Prostate gland (tissue), 2 donors: ENCODE measurements at regions not wholly inside any gene's neighbourhood (a gene's known extent, or its start where the extent isn't known, plus 50 kb on each side); places are given as distances from the start of the nearest gene placed in this dataset.

ENCODE experiments used
- DNase-seq: peaks from one replicate; pipeline ENCODE4 v3.0.0-alpha.2; 2019; ENCODE audit warnings: low spot score
- H3K27ac ChIP-seq, 2 donors: fragments of 200-600 bp; sonication (generic); 2 replicates each; pipeline ENCODE4 v1.5.1; 2017 to 2019
- H3K27me3 ChIP-seq: fragments of 200-600 bp; sonication (generic); replicated peaks from 2 replicates; pipeline ENCODE4 v1.5.1; 2019; ENCODE audit not compliant: insufficient read depth
- H3K36me3 ChIP-seq, 2 donors: fragments of 200-600 bp; sonication (generic); 1 replicate in 1 of 2; 2 replicates in 1 of 2; pipeline versions ENCODE4 v1.5.1 to v1.8.1; 2017 to 2019
- H3K4me1 ChIP-seq: fragments of 200-600 bp; sonication (generic); replicated peaks from 2 replicates; pipeline ENCODE4 v1.5.1; 2019
- H3K4me3 ChIP-seq, 2 donors: fragments of 200-600 bp; sonication (generic); 2 replicates each; pipeline ENCODE4 v1.5.1; 2017 to 2019
- H3K9me3 ChIP-seq: fragments of 200-600 bp; sonication (generic); 2 replicates; pipeline ENCODE4 v1.5.1; 2017
- CTCF ChIP-seq, 4 experiments: fragments of 200-600 bp in 2 of 4; fragments of 450-650 bp in 2 of 4; sonication (generic) in 2 of 4; IDR thresholded peaks; 1 replicate in 3 of 4; 2 replicates in 1 of 4; pipeline ENCODE4 v1.5.1; 2016 to 2019; ENCODE audit warnings: antibody characterized with exemption in 4 of 4, mild to moderate bottlenecking in 2 of 4, moderate library complexity in 2 of 4
- POLR2A ChIP-seq: fragments of 450-650 bp; IDR thresholded peaks from one replicate; pipeline ENCODE4 v1.6.1; 2016; ENCODE audit warnings: antibody characterized with exemption, mild to moderate bottlenecking
- POLR2AphosphoS5 ChIP-seq: sonication (generic); formaldehyde crosslinking; IDR thresholded peaks from one replicate; pipeline ENCODE4 v1.6.1; 2017; ENCODE audit warnings: antibody characterized with exemption
- WGBS: methylation state at CpG from one replicate; pipeline ENCODE4 v1.1.5; 2018; 5-methylcytosine and 5-hydroxymethylcytosine counted together
- intact Hi-C: fragments of 100-400 bp; cut with DNase I; formaldehyde crosslinking; loops from one replicate; pipeline ENCODE4 v1.14.2; 2022

DNA sequence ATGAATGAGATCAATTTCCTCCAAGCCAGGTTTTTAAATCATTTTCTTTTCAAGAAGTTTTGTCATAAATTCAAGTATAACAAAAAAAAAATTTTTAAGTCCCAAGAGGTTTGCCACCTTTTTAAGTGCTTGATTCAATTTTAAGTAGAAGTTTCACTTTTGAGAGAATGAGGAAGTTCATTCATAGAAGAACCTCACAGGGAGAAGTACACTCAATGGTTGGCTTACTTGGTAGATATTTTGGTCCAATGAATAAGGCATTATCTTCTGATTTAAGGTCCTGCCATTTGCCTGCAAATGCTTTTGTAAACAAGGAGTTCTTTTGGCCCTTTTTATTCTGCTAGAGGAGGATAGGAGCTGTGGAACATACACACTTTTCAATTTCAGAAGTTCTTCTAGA, 96.7 kb upstream of the NOVA1 start:
- H3K36me3 ChIP-seq = no peaks in the 10 kb centered on the region
- TF ChIP-seq POLR2AphosphoS5 = no peak
- no peak for TF ChIP-seq CTCF (IDR thresholded peaks at IDR 0.05)
- no peak for TF ChIP-seq POLR2A
- DNase-seq = no peak
- no peaks in the 10 kb centered on the region for H3K27me3 ChIP-seq
- no peak overlapping the region for H3K4me3 ChIP-seq
- H3K4me1 ChIP-seq = no peaks in the 10 kb centered on the region
- no peaks in the 10 kb centered on the region for H3K9me3 ChIP-seq
- intact Hi-C loops = no loop called here
- no peak overlapping the region for H3K27ac ChIP-seq

- no peaks in the 10 kb centered on the region for H3K9me3 ChIP-seq
- no peaks in the 10 kb centered on the region for H3K36me3 ChIP-seq
- H3K27me3 ChIP-seq = no peaks in the 10 kb centered on the region
- WGBS = 60% methylated on average over 4 of the region's 4 CpGs
- no peaks in the 10 kb centered on the region for H3K4me1 ChIP-seq
- intact Hi-C loops = no loop called here
- no peak for TF ChIP-seq POLR2AphosphoS5
- no peak for TF ChIP-seq CTCF (IDR thresholded peaks at IDR 0.05)
- no peak for TF ChIP-seq POLR2A
- no peak overlapping the region for H3K4me3 ChIP-seq
- no peak overlapping the region for H3K27ac ChIP-seq
- DNase-seq = no peak
These were observed 104.9 kb upstream of the NOVA1 start for GRCh38 chr14:26702721-26703230.

DNA sequence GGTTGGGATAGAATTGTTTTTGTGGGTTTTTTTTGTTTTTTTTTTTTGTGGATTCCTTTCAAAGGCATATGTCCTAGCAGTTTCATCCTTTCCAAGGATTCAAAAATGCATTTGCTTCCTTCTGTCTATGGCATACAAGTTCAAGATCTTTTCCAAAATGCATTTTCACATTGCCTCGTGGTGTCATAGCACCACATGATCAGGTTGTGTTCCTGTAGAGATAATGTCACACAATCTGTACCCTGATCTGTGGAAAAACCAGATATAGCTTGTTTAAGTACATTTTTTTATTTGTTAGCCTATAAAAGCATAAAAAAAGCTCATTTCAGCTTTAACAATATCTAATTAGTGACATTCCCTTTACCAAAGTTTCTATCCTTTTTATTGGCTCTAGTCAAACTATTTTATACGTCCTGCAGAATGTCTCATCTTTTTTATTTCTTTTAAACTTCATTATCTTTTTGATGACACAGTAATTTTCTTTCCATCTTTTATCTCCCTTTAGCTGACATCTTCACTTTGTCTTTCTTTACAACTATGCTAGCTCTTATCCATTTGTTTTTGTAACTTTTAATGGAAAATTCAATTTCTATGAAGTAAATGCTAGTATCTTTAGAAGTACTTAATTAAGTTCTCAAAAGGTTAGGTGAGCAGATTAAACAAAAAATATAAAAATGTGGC, 106.0 kb upstream of the NOVA1 start:
- no peak for TF ChIP-seq POLR2AphosphoS5
- no peak for TF ChIP-seq POLR2A
- TF ChIP-seq CTCF (IDR thresholded peaks at IDR 0.05) = no peak
- 31% methylated on average over 2 of the region's 2 CpGs for WGBS
- Histone ChIP-seq H3K9me3 (no peaks in the 10 kb centered on the region), H3K27me3 (no peaks in the 10 kb centered on the region), H3K4me1 (no peaks in the 10 kb centered on the region), H3K27ac (no peak overlapping the region), H3K4me3 (no peak overlapping the region), H3K36me3 (no peaks in the 10 kb centered on the region)
- intact Hi-C loops = no loop called here
- DNase-seq = no peak

DNA sequence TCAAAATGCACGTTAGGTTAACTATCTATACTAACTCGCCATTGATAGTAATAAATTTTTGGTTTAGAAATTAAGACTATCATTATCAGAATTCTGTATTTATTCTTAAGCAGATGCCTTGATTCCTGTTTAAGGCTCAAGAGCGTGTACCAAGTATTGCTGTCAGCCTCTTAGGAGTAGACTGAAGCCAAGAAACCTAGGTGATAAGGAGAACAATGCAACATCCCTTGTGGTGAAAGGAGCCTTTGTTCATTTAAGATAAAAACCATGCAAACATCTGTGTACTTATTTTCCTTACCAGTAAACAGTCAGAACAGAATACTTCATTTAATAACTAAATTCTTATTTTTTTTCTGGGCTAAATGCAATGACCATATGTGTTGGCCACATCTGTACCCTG, 109.4 kb upstream of the NOVA1 start:
- no peaks in the 10 kb centered on the region for H3K4me1 ChIP-seq
- no peak for TF ChIP-seq POLR2A
- TF ChIP-seq POLR2AphosphoS5 = no peak
- no peaks in the 10 kb centered on the region for H3K36me3 ChIP-seq
- H3K9me3 ChIP-seq = no peaks in the 10 kb centered on the region
- no peak overlapping the region for H3K27ac ChIP-seq
- DNase-seq = no peak
- H3K4me3 ChIP-seq = no peak overlapping the region
- H3K27me3 ChIP-seq = no peaks in the 10 kb centered on the region
- intact Hi-C loops = no loop called here
- 84% methylated on average over 3 of the region's 3 CpGs for WGBS

DNA sequence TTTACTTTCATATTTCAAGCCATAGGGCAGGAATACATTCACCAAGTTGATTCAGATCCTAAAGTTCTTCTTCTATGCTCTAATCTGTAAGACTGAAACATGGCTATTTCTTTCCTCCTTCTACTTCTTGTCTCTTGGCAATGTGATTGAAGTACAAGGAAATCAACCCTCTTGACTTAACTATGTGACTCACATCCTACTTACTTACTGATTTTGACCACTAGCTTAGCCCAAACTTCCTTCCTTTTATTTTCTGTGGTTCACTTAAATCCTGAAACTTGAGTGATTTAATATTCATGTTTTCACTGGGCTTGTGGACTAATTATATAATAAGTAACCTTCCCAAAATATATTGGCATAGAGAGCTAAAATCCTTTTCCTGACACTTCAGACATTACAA, 111.2 kb upstream of the NOVA1 start:
- TF ChIP-seq POLR2A (no peak), POLR2AphosphoS5 (no peak), CTCF (IDR thresholded peaks at IDR 0.05) (no peak)
- no peaks in the 10 kb centered on the region for H3K27me3 ChIP-seq
- H3K36me3 ChIP-seq = no peaks in the 10 kb centered on the region
- DNase-seq = no peak
- H3K9me3 ChIP-seq = no peaks in the 10 kb centered on the region
- intact Hi-C loops = no loop called here
- no peak overlapping the region for H3K27ac ChIP-seq
- no peak overlapping the region for H3K4me3 ChIP-seq
- no peaks in the 10 kb centered on the region for H3K4me1 ChIP-seq
